ENCODE measurements at regions not wholly inside any gene's neighbourhood (a gene's known extent, or its start where the extent isn't known, plus 50 kb on each side); places are given as distances from the start of the nearest gene placed in this dataset.

DNA sequence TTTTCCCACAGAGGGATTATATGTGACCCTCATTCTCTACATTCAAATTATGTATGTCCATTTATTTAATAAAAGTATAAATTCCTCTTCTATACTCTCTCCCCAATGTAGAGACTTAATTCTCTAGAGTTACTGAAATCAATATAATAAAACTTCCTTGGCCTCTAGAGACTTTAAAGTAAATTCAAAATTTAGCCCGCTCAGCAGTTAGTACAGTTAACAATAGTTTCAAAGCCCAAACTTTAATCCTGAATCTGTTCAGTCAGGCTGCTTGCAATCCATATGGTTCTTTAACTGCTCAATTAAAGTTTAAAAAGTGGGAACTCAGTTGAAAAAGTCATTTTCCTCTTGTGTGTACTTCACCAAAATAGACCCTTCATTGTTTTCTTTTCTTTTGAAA, 2558.4 kb downstream of the ARAP2 start:
- Histone ChIP-seq H3K79me2 (no peaks in the 10 kb centered on the region), H2AFZ (no peak overlapping the region), H3K9ac (no peak overlapping the region), H3K4me1 (no peaks in the 10 kb centered on the region), H3K4me3 (ENCODE audit: low read depth, low read length) (no peak overlapping the region), H3K27me3 (ENCODE audit: control insufficient read depth, insufficient read depth, low read length) (no peaks in the 10 kb centered on the region), H3K36me3 (ENCODE audit: control insufficient read depth, insufficient read depth, low read length) (no peaks in the 10 kb centered on the region), H3K4me2 (ENCODE audit: low read length) (no peak overlapping the region), H3K9me3 (ENCODE audit: control insufficient read depth, low read length) (no peaks in the 10 kb centered on the region), H3K27ac (no peak overlapping the region)
- TF ChIP-seq, protein P1, sequence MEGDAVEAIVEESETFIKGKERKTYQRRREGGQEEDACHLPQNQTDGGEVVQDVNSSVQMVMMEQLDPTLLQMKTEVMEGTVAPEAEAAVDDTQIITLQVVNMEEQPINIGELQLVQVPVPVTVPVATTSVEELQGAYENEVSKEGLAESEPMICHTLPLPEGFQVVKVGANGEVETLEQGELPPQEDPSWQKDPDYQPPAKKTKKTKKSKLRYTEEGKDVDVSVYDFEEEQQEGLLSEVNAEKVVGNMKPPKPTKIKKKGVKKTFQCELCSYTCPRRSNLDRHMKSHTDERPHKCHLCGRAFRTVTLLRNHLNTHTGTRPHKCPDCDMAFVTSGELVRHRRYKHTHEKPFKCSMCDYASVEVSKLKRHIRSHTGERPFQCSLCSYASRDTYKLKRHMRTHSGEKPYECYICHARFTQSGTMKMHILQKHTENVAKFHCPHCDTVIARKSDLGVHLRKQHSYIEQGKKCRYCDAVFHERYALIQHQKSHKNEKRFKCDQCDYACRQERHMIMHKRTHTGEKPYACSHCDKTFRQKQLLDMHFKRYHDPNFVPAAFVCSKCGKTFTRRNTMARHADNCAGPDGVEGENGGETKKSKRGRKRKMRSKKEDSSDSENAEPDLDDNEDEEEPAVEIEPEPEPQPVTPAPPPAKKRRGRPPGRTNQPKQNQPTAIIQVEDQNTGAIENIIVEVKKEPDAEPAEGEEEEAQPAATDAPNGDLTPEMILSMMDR (IDR thresholded peaks at IDR 0.05), result no peak

DNA sequence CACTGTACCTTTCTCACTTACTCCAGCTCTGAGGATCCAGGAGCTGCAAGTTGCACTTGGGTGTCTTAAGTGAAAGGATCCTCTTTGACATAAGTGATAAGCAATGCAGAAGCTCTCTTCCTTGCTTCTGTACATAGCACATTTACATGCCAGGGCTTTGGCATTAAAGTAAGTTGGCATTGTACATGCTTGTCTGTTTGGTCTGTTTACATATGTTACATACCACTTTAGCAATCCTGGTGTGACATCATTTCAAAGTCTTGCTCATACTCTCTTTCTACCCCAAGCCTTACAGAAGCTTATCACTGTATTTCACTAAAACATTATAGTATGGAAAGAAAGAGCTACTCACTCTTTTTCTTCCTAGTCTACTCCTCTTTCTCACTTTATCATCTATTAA, 2548.3 kb downstream of the ARAP2 start:
- TF ChIP-seq, protein P1 (IDR thresholded peaks at IDR 0.05), result no peak
- Histone ChIP-seq H3K9me3 (ENCODE audit: control insufficient read depth, low read length) (no peaks in the 10 kb centered on the region), H3K27me3 (ENCODE audit: control insufficient read depth, insufficient read depth, low read length) (no peaks in the 10 kb centered on the region), H3K27ac (no peak overlapping the region), H3K4me3 (ENCODE audit: low read depth, low read length) (no peak overlapping the region), H3K4me2 (ENCODE audit: low read length) (no peak overlapping the region), H3K36me3 (ENCODE audit: control insufficient read depth, insufficient read depth, low read length) (no peaks in the 10 kb centered on the region), H3K4me1 (no peaks in the 10 kb centered on the region), H2AFZ (no peak overlapping the region), H3K9ac (no peak overlapping the region), H3K79me2 (no peaks in the 10 kb centered on the region)

DNA sequence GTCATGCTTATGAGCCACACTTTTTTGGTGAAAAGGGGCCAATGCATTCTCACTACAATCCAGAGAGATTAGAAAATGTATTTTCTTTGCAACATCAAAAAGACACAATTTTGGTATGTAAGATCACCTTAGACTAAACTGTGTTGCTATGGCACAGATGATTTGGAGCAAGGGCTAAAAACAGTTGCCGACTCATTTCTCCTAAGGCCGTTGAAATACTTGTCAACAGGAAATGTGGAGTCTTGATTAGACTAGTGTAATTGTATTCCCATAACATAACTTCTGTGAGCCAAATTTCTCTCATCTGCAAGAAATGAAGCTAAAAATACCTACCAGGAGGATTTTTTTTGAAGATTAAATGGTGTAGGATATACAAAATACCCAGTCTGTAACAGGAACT, 2547.7 kb downstream of the ARAP2 start:
- H3K27me3 ChIP-seq (ENCODE audit: control insufficient read depth, insufficient read depth, low read length), result no peaks in the 10 kb centered on the region
- H3K4me2 ChIP-seq (ENCODE audit: low read length), result no peak overlapping the region
- no peaks in the 10 kb centered on the region for H3K4me1 ChIP-seq
- H3K36me3 ChIP-seq (ENCODE audit: control insufficient read depth, insufficient read depth, low read length), result no peaks in the 10 kb centered on the region
- no peaks in the 10 kb centered on the region for H3K9me3 ChIP-seq (ENCODE audit: control insufficient read depth, low read length)
- H3K27ac ChIP-seq, result no peak overlapping the region
- TF ChIP-seq, protein P1 (IDR thresholded peaks at IDR 0.05), result no peak
- H2AFZ ChIP-seq, result no peak overlapping the region
- no peak overlapping the region for H3K4me3 ChIP-seq (ENCODE audit: low read depth, low read length)
- no peaks in the 10 kb centered on the region for H3K79me2 ChIP-seq
- H3K9ac ChIP-seq, result no peak overlapping the region

DNA sequence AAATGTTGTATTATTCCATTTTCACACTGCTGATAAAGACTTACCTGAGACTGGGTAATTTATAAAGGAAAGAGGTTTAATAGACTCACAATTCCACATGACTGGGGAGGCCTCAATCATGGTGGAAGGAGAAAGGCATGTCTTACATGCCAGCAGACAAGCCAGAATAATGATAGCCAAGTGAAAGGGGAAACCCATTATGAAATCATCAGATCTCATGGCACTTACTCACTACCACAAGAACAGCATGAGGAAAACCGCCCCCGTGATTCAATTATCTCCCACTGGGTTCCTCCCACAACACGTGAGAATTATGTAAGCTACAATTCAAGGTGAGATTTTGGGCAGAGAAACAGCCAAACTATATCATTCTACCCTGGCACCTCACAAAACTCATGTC, 2535.1 kb downstream of the ARAP2 start:
- TF ChIP-seq, protein P1 (IDR thresholded peaks at IDR 0.05), result no peak
- H3K36me3 ChIP-seq (ENCODE audit: control insufficient read depth, insufficient read depth, low read length), result no peaks in the 10 kb centered on the region
- H3K79me2 ChIP-seq, result no peaks in the 10 kb centered on the region
- H3K4me2 ChIP-seq (ENCODE audit: low read length), result no peak overlapping the region
- no peak overlapping the region for H3K9ac ChIP-seq
- H2AFZ ChIP-seq, result no peak overlapping the region
- no peaks in the 10 kb centered on the region for H3K4me1 ChIP-seq
- no peak overlapping the region for H3K27ac ChIP-seq
- H3K4me3 ChIP-seq (ENCODE audit: low read depth, low read length), result no peak overlapping the region
- no peaks in the 10 kb centered on the region for H3K27me3 ChIP-seq (ENCODE audit: control insufficient read depth, insufficient read depth, low read length)
- H3K9me3 ChIP-seq (ENCODE audit: control insufficient read depth, low read length), result no peaks in the 10 kb centered on the region

DNA sequence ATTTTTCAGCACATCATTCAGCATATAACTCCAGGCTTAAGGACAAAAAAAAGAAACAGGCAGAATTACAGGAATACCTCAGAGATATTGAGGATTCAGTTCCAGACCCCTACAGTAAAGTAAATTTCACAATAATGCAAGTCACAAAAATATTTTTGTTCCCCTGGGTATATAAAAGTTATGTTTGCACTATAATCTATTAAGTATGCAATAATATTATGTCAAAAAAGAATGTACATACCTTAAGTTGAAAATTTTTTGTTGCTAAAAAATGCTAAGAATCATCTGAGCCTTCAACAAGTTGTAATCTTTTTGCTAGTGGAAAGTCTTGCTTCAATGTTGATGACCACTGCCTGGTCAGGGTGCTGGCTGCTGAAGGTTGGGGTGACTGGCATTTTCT, 2532.5 kb downstream of the ARAP2 start:
- H3K9me3 ChIP-seq (ENCODE audit: control insufficient read depth, low read length), result no peaks in the 10 kb centered on the region
- H3K4me1 ChIP-seq, result no peaks in the 10 kb centered on the region
- H3K79me2 ChIP-seq, result no peaks in the 10 kb centered on the region
- no peaks in the 10 kb centered on the region for H3K27me3 ChIP-seq (ENCODE audit: control insufficient read depth, insufficient read depth, low read length)
- no peak overlapping the region for H3K9ac ChIP-seq
- no peaks in the 10 kb centered on the region for H3K36me3 ChIP-seq (ENCODE audit: control insufficient read depth, insufficient read depth, low read length)
- H3K4me3 ChIP-seq (ENCODE audit: low read depth, low read length), result no peak overlapping the region
- TF ChIP-seq, protein P1 (IDR thresholded peaks at IDR 0.05), result no peak
- no peak overlapping the region for H3K4me2 ChIP-seq (ENCODE audit: low read length)
- no peak overlapping the region for H3K27ac ChIP-seq
- H2AFZ ChIP-seq, result no peak overlapping the region
